NCI-H2196 treated with DMSO at 0.1 percent for 48 hours (cell line): ENCODE measurements at regions not wholly inside any gene's neighbourhood (a gene's known extent, or its start where the extent isn't known, plus 50 kb on each side); places are given as distances from the start of the nearest gene placed in this dataset.
"Not testable (repeated sequence)": the region's sequence is repeated elsewhere in the genome, so short reads cannot be mapped to it uniquely, and the experiment has no call there.

Source experiments
- DNase-seq: peaks from one replicate; lab custom pipeline; 2025; ENCODE audit not compliant: unreplicated experiment; lab: John Stamatoyannopoulos, UW

GRCh38 chr16:26957283-26957859 lies 109.4 kb upstream of the C16orf82 start:
- DNase-seq, result no peak

- no peak for DNase-seq
These were observed 107.2 kb upstream of the C16orf82 start for GRCh38 chr16:26959416-26960009.

- no peak for DNase-seq
These were observed 105.3 kb upstream of the C16orf82 start for GRCh38 chr16:26961459-26961858.

GRCh38 chr16:26963109-26963508 lies 103.6 kb upstream of the C16orf82 start:
- DNase-seq, result no peak

- no peak for DNase-seq
These were observed 97.0 kb upstream of the C16orf82 start for GRCh38 chr16:26969589-26970231.

GRCh38 chr16:26970292-26970691 lies 96.4 kb upstream of the C16orf82 start:
- no peak for DNase-seq

- DNase-seq, result no peak
These were observed 89.9 kb upstream of the C16orf82 start for GRCh38 chr16:26976873-26977272.

- no peak for DNase-seq
These were observed 85.3 kb upstream of the C16orf82 start for GRCh38 chr16:26981266-26981938.

GRCh38 chr16:26982422-26982821 lies 84.3 kb upstream of the C16orf82 start:
- no peak for DNase-seq

- no peak for DNase-seq
These were observed 83.3 kb upstream of the C16orf82 start for GRCh38 chr16:26983426-26983825.

- no peak for DNase-seq
These were observed 81.3 kb upstream of the C16orf82 start for GRCh38 chr16:26985100-26986065.

- no peak for DNase-seq
These were observed 79.1 kb upstream of the C16orf82 start for GRCh38 chr16:26987597-26988010.

- DNase-seq, result no peak
These were observed 78.5 kb upstream of the C16orf82 start for GRCh38 chr16:26988186-26988585.

- DNase-seq, result not testable (repeated sequence)
These were observed 76.2 kb upstream of the C16orf82 start for GRCh38 chr16:26990384-26991120.

GRCh38 chr16:26992666-26993349 lies 73.9 kb upstream of the C16orf82 start:
- DNase-seq, result no peak

GRCh38 chr16:26993511-26993910 lies 73.2 kb upstream of the C16orf82 start:
- DNase-seq, result no peak

GRCh38 chr16:26993963-26994362 lies 72.8 kb upstream of the C16orf82 start:
- DNase-seq, result no peak

- DNase-seq, result no peak
These were observed 71.2 kb upstream of the C16orf82 start for GRCh38 chr16:26995522-26995921.

GRCh38 chr16:27005386-27005785 lies 61.3 kb upstream of the C16orf82 start:
- no peak for DNase-seq
